HEK293 (cell line): ENCODE measurements at regions not wholly inside any gene's neighbourhood (a gene's known extent, or its start where the extent isn't known, plus 50 kb on each side); places are given as distances from the start of the nearest gene placed in this dataset.

Source experiments
- CTCF ChIA-PET: fragments of 350-600 bp; formaldehyde crosslinking; extraction: SDS; loops from one replicate; lab custom pipeline; 2021; ENCODE audit warnings: antibody characterized with exemption; lab: Yijun Ruan, JAX
- POLR2A ChIA-PET: fragments of 300-600 bp; formaldehyde crosslinking; extraction: SDS; loops from one replicate; lab custom pipeline; 2020; ENCODE audit warnings: antibody characterized with exemption, inconsistent platforms; lab: Yijun Ruan, JAX
- H3K27ac ChIP-seq: fragments of 200-500 bp; sonication (Bioruptor generic); 2 replicates; pipeline ENCODE4 v1.5.1; 2014; ENCODE audit warnings: low read depth, low read length, control low read depth, inconsistent platforms; ENCODE audit errors: extremely low read depth
- H3K36me3 ChIP-seq, 2 experiments: fragments of 200-500 bp in 1 of 2; sonication (Bioruptor generic) in 1 of 2; 1 replicate in 1 of 2; 2 replicates in 1 of 2; pipeline ENCODE4 v1.5.1; 2014 to 2017; ENCODE audit warnings: inconsistent platforms in 2 of 2, low read length in 2 of 2; ENCODE audit not compliant: control insufficient read depth in 2 of 2, insufficient read depth in 1 of 2
- H3K4me1 ChIP-seq: fragments of 200-500 bp; sonication (Bioruptor generic); 2 replicates; pipeline ENCODE4 v1.5.1; 2014; ENCODE audit warnings: mild to moderate bottlenecking, low read length, inconsistent platforms; ENCODE audit not compliant: control insufficient read depth, insufficient read depth
- H3K4me3 ChIP-seq: 2 replicates; pipeline ENCODE4 v1.5.1; 2011; ENCODE audit warnings: low read depth, mild to moderate bottlenecking, control low read depth, low read length, moderate library complexity
- H3K9me3 ChIP-seq: fragments of 200-500 bp; sonication (Bioruptor generic); 2 replicates; pipeline ENCODE4 v1.5.1; 2014; ENCODE audit warnings: low read depth, low read length, inconsistent platforms; ENCODE audit not compliant: control insufficient read depth, insufficient read depth
- HOXC10 ChIP-seq: sonication (generic); formaldehyde crosslinking; IDR thresholded peaks from 2 replicates; pipeline ENCODE4 v1.8.1; 2023; ENCODE audit warnings: mild to moderate bottlenecking, missing genetic modification reagents
- KLF9 ChIP-seq: fragments of 450-650 bp; formaldehyde crosslinking; IDR thresholded peaks from 2 replicates; pipeline ENCODE4 v1.5.1; 2016; ENCODE audit warnings: missing biosample characterization, missing genetic modification characterization, low read depth
- PRDM1 ChIP-seq: fragments of 450-650 bp; formaldehyde crosslinking; IDR thresholded peaks from 2 replicates; pipeline ENCODE4; 2016; ENCODE audit warnings: missing biosample characterization, missing genetic modification characterization
- SP2 ChIP-seq: fragments of 450-650 bp; formaldehyde crosslinking; IDR thresholded peaks from 2 replicates; pipeline ENCODE4 v1.5.1; 2016; ENCODE audit warnings: missing biosample characterization, missing genetic modification characterization
- ZBTB8A ChIP-seq: fragments of 450-650 bp; formaldehyde crosslinking; IDR thresholded peaks from 2 replicates; pipeline ENCODE4 v1.5.1; 2016; ENCODE audit warnings: missing biosample characterization, missing genetic modification characterization
- ZFP37 ChIP-seq: fragments of 450-650 bp; formaldehyde crosslinking; IDR thresholded peaks from 2 replicates; pipeline ENCODE4 v1.5.1; 2016; ENCODE audit warnings: missing biosample characterization, missing genetic modification characterization
- ZNF202 ChIP-seq: fragments of 450-650 bp; formaldehyde crosslinking; IDR thresholded peaks from 2 replicates; pipeline ENCODE4 v1.5.1; 2016; ENCODE audit warnings: missing biosample characterization, missing genetic modification characterization, borderline replicate concordance
- ZNF24 ChIP-seq: fragments of 450-650 bp; formaldehyde crosslinking; IDR thresholded peaks from 2 replicates; pipeline ENCODE4 v1.5.1; 2016; ENCODE audit warnings: missing biosample characterization, missing genetic modification characterization
- ZNF416 ChIP-seq: fragments of 450-650 bp; formaldehyde crosslinking; IDR thresholded peaks from 2 replicates; pipeline ENCODE4 v1.5.1; 2016; ENCODE audit warnings: missing biosample characterization, missing genetic modification characterization
- ZNF549 ChIP-seq: fragments of 450-650 bp; IDR thresholded peaks from 2 replicates; pipeline ENCODE4 v1.5.1; 2018; ENCODE audit warnings: missing biosample characterization, missing genetic modification characterization, mild to moderate bottlenecking, inconsistent platforms, moderate library complexity
- ZNF596 ChIP-seq: fragments of 450-650 bp; IDR thresholded peaks from 2 replicates; pipeline ENCODE4 v1.5.0; 2018; ENCODE audit warnings: missing biosample characterization, mild to moderate bottlenecking, missing genetic modification characterization, moderate library complexity
- ZNF600 ChIP-seq: fragments of 450-650 bp; formaldehyde crosslinking; IDR thresholded peaks from 2 replicates; pipeline ENCODE4 v1.5.1; 2016; ENCODE audit warnings: missing biosample characterization, missing genetic modification characterization
- ZNF664 ChIP-seq: fragments of 450-650 bp; formaldehyde crosslinking; IDR thresholded peaks from 2 replicates; pipeline ENCODE4 v1.5.1; 2016; ENCODE audit warnings: missing biosample characterization, missing genetic modification characterization
- ZNF670 ChIP-seq: fragments of 450-650 bp; formaldehyde crosslinking; IDR thresholded peaks from 2 replicates; pipeline ENCODE4 v1.5.1; 2016; ENCODE audit warnings: missing biosample characterization, missing genetic modification characterization, low read depth
- ZNF677 ChIP-seq: fragments of 450-650 bp; IDR thresholded peaks from 2 replicates; pipeline ENCODE4 v1.5.0; 2018; ENCODE audit warnings: missing biosample characterization, mild to moderate bottlenecking, missing genetic modification characterization, moderate library complexity
- ZNF76 ChIP-seq: fragments of 450-650 bp; formaldehyde crosslinking; IDR thresholded peaks from 2 replicates; pipeline ENCODE4; 2016; ENCODE audit warnings: low read depth, missing biosample characterization, missing genetic modification characterization, borderline replicate concordance
- ZNF837 ChIP-seq: fragments of 450-650 bp; formaldehyde crosslinking; IDR thresholded peaks from 2 replicates; pipeline ENCODE4 v1.5.1; 2016; ENCODE audit warnings: missing biosample characterization, missing genetic modification characterization
- TF ChIP-seq, protein P1 (sequence below): fragments of 450-650 bp; formaldehyde crosslinking; IDR thresholded peaks from 2 replicates; pipeline ENCODE4 v1.5.1; 2017; ENCODE audit warnings: missing biosample characterization, missing genetic modification characterization
- TF ChIP-seq, protein P2 (sequence below): fragments of 450-650 bp; formaldehyde crosslinking; optimal IDR thresholded peaks from 2 replicates; pipeline ENCODE3; 2016; ENCODE audit warnings: missing biosample characterization, mild to moderate bottlenecking, missing genetic modification characterization
- TF ChIP-seq, protein P3 (sequence below): fragments of 450-650 bp; formaldehyde crosslinking; IDR thresholded peaks from 2 replicates; pipeline ENCODE4 v1.5.1; 2016; ENCODE audit warnings: missing biosample characterization, missing genetic modification characterization, low read depth
- TF ChIP-seq, protein P4 (sequence below): fragments of 450-650 bp; IDR thresholded peaks from 2 replicates; pipeline ENCODE4 v1.5.1; 2018; ENCODE audit warnings: missing biosample characterization, missing genetic modification characterization

DNA sequence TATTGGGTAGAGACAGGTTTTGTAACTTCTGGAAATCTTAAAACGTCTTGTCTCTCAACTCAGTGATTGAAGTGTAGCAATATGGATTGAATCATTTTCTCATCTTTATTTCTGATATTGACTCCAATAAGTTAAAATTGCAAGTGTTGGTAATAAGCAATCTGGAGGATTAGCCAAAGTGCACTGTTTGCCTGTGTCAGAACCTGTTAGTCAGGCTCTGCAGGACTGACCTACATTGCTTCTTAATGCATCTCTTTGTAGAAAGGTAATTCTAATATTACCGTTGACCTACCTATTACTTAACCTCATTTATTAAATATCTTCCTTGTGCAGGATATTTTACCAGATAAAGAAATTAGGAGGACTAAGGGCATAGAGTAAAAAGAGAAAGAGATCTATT, 484.0 kb upstream of the CITED2 start (continued):
- TF ChIP-seq, protein P1, sequence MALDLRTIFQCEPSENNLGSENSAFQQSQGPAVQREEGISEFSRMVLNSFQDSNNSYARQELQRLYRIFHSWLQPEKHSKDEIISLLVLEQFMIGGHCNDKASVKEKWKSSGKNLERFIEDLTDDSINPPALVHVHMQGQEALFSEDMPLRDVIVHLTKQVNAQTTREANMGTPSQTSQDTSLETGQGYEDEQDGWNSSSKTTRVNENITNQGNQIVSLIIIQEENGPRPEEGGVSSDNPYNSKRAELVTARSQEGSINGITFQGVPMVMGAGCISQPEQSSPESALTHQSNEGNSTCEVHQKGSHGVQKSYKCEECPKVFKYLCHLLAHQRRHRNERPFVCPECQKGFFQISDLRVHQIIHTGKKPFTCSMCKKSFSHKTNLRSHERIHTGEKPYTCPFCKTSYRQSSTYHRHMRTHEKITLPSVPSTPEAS (tag by site-specific recombination) = no peak
- TF ChIP-seq ZNF837 (tag by site-specific recombination) (no peak), ZNF24 (tag by site-specific recombination) (no peak)

DNA sequence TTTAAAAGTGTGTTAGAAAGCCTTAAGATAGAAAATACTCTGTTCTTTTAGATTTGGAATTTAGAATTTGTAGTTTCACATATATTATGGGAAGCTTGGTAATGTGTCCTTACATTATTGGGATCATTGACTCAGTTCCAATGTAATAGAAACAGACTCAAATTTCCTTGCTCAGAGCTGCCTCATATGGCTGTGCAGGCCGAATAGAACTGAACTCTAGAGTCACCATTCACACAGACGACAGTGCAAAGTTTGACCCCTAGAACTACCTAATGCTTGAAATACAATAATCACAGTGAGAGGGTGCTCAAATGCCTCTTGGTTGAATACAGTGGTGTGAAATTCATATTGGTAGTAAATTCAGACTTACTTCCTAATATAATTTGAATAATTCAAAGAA, 482.7 kb upstream of the CITED2 start:
- Histone ChIP-seq H3K4me3 (no peak overlapping the region), H3K9me3 (no peaks in the 10 kb centered on the region), H3K27ac (no peak overlapping the region), H3K4me1 (peaks cover 8% of the 10 kb centered on the region), H3K36me3 (no peaks in the 10 kb centered on the region)
- TF ChIP-seq ZNF596 (tag by site-specific recombination) = no peak
- no peak for TF ChIP-seq ZNF202 (tag by site-specific recombination)
- no peak for TF ChIP-seq HOXC10 (CRISPR knock-in tag)
- TF ChIP-seq ZNF416 (tag by site-specific recombination) = no peak
- TF ChIP-seq ZNF600 (tag by site-specific recombination) = no peak
- no peak for TF ChIP-seq ZNF677 (tag by site-specific recombination)
- no peak for TF ChIP-seq SP2 (tag by site-specific recombination)
- TF ChIP-seq ZNF670 = no peak
- no peak for TF ChIP-seq ZNF76 (tag by site-specific recombination)
- TF ChIP-seq ZNF549 (tag by site-specific recombination) = no peak
- TF ChIP-seq, protein P2, sequence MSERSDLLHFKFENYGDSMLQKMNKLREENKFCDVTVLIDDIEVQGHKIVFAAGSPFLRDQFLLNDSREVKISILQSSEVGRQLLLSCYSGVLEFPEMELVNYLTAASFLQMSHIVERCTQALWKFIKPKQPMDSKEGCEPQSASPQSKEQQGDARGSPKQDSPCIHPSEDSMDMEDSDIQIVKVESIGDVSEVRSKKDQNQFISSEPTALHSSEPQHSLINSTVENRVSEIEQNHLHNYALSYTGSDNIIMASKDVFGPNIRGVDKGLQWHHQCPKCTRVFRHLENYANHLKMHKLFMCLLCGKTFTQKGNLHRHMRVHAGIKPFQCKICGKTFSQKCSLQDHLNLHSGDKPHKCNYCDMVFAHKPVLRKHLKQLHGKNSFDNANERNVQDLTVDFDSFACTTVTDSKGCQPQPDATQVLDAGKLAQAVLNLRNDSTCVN (tag by site-specific recombination) = no peak
- TF ChIP-seq PRDM1 (tag by site-specific recombination) = no peak
- TF ChIP-seq, protein P3, sequence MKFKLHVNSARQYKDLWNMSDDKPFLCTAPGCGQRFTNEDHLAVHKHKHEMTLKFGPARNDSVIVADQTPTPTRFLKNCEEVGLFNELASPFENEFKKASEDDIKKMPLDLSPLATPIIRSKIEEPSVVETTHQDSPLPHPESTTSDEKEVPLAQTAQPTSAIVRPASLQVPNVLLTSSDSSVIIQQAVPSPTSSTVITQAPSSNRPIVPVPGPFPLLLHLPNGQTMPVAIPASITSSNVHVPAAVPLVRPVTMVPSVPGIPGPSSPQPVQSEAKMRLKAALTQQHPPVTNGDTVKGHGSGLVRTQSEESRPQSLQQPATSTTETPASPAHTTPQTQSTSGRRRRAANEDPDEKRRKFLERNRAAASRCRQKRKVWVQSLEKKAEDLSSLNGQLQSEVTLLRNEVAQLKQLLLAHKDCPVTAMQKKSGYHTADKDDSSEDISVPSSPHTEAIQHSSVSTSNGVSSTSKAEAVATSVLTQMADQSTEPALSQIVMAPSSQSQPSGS (tag by site-specific recombination) = no peak
- TF ChIP-seq ZBTB8A = no peak
- TF ChIP-seq ZNF664 (tag by site-specific recombination) = no peak
- no peak for TF ChIP-seq ZFP37 (tag by site-specific recombination)
- TF ChIP-seq KLF9 (tag by site-specific recombination) = no peak
- TF ChIP-seq, protein P4, sequence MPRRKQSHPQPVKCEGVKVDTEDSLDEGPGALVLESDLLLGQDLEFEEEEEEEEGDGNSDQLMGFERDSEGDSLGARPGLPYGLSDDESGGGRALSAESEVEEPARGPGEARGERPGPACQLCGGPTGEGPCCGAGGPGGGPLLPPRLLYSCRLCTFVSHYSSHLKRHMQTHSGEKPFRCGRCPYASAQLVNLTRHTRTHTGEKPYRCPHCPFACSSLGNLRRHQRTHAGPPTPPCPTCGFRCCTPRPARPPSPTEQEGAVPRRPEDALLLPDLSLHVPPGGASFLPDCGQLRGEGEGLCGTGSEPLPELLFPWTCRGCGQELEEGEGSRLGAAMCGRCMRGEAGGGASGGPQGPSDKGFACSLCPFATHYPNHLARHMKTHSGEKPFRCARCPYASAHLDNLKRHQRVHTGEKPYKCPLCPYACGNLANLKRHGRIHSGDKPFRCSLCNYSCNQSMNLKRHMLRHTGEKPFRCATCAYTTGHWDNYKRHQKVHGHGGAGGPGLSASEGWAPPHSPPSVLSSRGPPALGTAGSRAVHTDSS (tag by site-specific recombination) = no peak
- ChIA-PET POLR2A (no interaction called here), CTCF (interaction anchor here (0.5 kb wide), 1 partner anchor 293 kb away, joined by 3 read pairs; no protein-coding TSS in a partner anchor)
